Peyer's patch (tissue), 4 donors: ENCODE measurements at regions not wholly inside any gene's neighbourhood (a gene's known extent, or its start where the extent isn't known, plus 50 kb on each side); places are given as distances from the start of the nearest gene placed in this dataset.

Experiments
- POLR2A ChIP-seq, 2 donors: fragments of 450-650 bp; IDR thresholded peaks; one replicate each; pipeline ENCODE4 v1.5.1; 2017; ENCODE audit warnings: antibody characterized with exemption in 2 of 2, mild to moderate bottlenecking in 2 of 2, moderate library complexity in 2 of 2
- TF ChIP-seq, protein P1 (sequence below), 6 experiments: fragments of 450-650 bp in 4 of 6; fragments of 200-600 bp in 2 of 6; sonication (generic) in 1 of 6; IDR thresholded peaks; one replicate each; pipeline ENCODE4 v1.5.1; 2017 to 2019; ENCODE audit warnings: antibody characterized with exemption in 6 of 6, mild to moderate bottlenecking in 3 of 6, moderate library complexity in 1 of 6

DNA sequence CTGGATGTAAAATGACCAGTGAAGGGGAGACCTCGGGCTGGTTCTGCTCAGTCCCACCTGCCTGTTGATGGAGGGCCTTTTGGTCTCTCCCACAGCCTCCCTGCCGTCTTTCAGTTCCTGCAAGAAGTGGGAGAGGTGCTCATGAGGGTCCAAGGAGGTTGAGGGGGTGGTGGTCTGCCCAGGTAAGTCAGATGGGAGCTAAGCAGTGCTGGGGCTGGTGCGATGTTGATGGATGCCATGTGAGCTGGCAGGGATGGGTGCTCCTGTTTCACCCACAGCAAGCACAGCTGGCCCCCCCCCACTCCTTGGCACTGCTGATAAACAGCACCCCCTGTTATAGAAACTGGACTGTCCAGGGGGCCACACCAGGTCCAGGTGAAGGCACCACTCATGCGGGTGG is 145.6 kb downstream of the NSG2 start:
- TF ChIP-seq, protein P1, sequence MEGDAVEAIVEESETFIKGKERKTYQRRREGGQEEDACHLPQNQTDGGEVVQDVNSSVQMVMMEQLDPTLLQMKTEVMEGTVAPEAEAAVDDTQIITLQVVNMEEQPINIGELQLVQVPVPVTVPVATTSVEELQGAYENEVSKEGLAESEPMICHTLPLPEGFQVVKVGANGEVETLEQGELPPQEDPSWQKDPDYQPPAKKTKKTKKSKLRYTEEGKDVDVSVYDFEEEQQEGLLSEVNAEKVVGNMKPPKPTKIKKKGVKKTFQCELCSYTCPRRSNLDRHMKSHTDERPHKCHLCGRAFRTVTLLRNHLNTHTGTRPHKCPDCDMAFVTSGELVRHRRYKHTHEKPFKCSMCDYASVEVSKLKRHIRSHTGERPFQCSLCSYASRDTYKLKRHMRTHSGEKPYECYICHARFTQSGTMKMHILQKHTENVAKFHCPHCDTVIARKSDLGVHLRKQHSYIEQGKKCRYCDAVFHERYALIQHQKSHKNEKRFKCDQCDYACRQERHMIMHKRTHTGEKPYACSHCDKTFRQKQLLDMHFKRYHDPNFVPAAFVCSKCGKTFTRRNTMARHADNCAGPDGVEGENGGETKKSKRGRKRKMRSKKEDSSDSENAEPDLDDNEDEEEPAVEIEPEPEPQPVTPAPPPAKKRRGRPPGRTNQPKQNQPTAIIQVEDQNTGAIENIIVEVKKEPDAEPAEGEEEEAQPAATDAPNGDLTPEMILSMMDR (IDR thresholded peaks at IDR 0.05), result no peak
- TF ChIP-seq POLR2A (IDR thresholded peaks at IDR 0.05), result no peak
